ENCODE measurements at regions not wholly inside any gene's neighbourhood (a gene's known extent, or its start where the extent isn't known, plus 50 kb on each side); places are given as distances from the start of the nearest gene placed in this dataset.

- ATAC-seq, result no peak
- TF ChIP-seq BACH2 (CRISPR knock-in tag; IDR thresholded peaks at IDR 0.05; ENCODE audit: borderline replicate concordance), result no peak
- TF ChIP-seq ISL1 (CRISPR knock-in tag; IDR thresholded peaks at IDR 0.05), result no peak
- TF ChIP-seq ZNF70 (CRISPR knock-in tag; IDR thresholded peaks at IDR 0.05), result no peak
Observed at GRCh38 chr5:152641970-152642805, 237.1 kb upstream of the NMUR2 start.

GRCh38 chr5:152642880-152643279 lies 237.8 kb upstream of the NMUR2 start:
- no peak for ATAC-seq

GRCh38 chr5:152644029-152644728 lies 239.1 kb upstream of the NMUR2 start:
- no peak for ATAC-seq
- no peak for TF ChIP-seq ZFP30 (CRISPR knock-in tag; IDR thresholded peaks at IDR 0.05)
- TF ChIP-seq TCF4 (CRISPR knock-in tag; IDR thresholded peaks at IDR 0.05; ENCODE audit: borderline replicate concordance), result no peak
- no peak for TF ChIP-seq ZFP3 (CRISPR knock-in tag; IDR thresholded peaks at IDR 0.05)
- no peak for TF ChIP-seq ISL1 (CRISPR knock-in tag; IDR thresholded peaks at IDR 0.05)
- TF ChIP-seq, protein P1, sequence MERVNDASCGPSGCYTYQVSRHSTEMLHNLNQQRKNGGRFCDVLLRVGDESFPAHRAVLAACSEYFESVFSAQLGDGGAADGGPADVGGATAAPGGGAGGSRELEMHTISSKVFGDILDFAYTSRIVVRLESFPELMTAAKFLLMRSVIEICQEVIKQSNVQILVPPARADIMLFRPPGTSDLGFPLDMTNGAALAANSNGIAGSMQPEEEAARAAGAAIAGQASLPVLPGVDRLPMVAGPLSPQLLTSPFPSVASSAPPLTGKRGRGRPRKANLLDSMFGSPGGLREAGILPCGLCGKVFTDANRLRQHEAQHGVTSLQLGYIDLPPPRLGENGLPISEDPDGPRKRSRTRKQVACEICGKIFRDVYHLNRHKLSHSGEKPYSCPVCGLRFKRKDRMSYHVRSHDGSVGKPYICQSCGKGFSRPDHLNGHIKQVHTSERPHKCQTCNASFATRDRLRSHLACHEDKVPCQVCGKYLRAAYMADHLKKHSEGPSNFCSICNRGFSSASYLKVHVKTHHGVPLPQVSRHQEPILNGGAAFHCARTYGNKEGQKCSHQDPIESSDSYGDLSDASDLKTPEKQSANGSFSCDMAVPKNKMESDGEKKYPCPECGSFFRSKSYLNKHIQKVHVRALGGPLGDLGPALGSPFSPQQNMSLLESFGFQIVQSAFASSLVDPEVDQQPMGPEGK (CRISPR knock-in tag; IDR thresholded peaks at IDR 0.05; ENCODE audit: borderline replicate concordance), result no peak
- no peak for TF ChIP-seq ZC3H10 (CRISPR knock-in tag; IDR thresholded peaks at IDR 0.05)
- TF ChIP-seq GLIS3 (CRISPR knock-in tag; IDR thresholded peaks at IDR 0.05), result no peak
- no peak for TF ChIP-seq OSR1 (CRISPR knock-in tag; IDR thresholded peaks at IDR 0.05)
- no peak for TF ChIP-seq ZNF8 (CRISPR knock-in tag; IDR thresholded peaks at IDR 0.05)
- TF ChIP-seq ZNF565 (CRISPR knock-in tag; conservative IDR thresholded peaks at IDR 0.05; ENCODE audit: low read depth), result no peak
- no peak for TF ChIP-seq TOX (CRISPR knock-in tag; IDR thresholded peaks at IDR 0.05; ENCODE audit: borderline replicate concordance)
- no peak for TF ChIP-seq ESRRG (CRISPR knock-in tag; IDR thresholded peaks at IDR 0.05)
- TF ChIP-seq, protein P2, sequence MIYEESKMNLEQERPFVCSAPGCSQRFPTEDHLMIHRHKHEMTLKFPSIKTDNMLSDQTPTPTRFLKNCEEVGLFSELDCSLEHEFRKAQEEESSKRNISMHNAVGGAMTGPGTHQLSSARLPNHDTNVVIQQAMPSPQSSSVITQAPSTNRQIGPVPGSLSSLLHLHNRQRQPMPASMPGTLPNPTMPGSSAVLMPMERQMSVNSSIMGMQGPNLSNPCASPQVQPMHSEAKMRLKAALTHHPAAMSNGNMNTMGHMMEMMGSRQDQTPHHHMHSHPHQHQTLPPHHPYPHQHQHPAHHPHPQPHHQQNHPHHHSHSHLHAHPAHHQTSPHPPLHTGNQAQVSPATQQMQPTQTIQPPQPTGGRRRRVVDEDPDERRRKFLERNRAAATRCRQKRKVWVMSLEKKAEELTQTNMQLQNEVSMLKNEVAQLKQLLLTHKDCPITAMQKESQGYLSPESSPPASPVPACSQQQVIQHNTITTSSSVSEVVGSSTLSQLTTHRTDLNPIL (CRISPR knock-in tag; IDR thresholded peaks at IDR 0.05; ENCODE audit: low read depth), result no peak
- no peak for TF ChIP-seq PPARA (CRISPR knock-in tag; IDR thresholded peaks at IDR 0.05; ENCODE audit: borderline replicate concordance)
- TF ChIP-seq ARNTL (CRISPR knock-in tag; IDR thresholded peaks at IDR 0.05; ENCODE audit: borderline replicate concordance, low read depth), result no peak
- TF ChIP-seq, protein P3, sequence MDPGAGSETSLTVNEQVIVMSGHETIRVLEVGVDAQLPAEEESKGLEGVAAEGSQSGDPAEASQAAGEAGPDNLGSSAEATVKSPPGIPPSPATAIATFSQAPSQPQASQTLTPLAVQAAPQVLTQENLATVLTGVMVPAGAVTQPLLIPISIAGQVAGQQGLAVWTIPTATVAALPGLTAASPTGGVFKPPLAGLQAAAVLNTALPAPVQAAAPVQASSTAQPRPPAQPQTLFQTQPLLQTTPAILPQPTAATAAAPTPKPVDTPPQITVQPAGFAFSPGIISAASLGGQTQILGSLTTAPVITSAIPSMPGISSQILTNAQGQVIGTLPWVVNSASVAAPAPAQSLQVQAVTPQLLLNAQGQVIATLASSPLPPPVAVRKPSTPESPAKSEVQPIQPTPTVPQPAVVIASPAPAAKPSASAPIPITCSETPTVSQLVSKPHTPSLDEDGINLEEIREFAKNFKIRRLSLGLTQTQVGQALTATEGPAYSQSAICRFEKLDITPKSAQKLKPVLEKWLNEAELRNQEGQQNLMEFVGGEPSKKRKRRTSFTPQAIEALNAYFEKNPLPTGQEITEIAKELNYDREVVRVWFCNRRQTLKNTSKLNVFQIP (CRISPR knock-in tag; IDR thresholded peaks at IDR 0.05; ENCODE audit: borderline replicate concordance, low read depth), result no peak

More at GRCh38 chr5:152642880-152643279, 237.8 kb upstream of the NMUR2 start:
- TF ChIP-seq RARB (CRISPR knock-in tag; IDR thresholded peaks at IDR 0.05), result no peak
- no peak for TF ChIP-seq ZNF565 (CRISPR knock-in tag; conservative IDR thresholded peaks at IDR 0.05; ENCODE audit: low read depth)
- no peak for TF ChIP-seq SNAI2 (CRISPR knock-in tag; IDR thresholded peaks at IDR 0.05)

DNA sequence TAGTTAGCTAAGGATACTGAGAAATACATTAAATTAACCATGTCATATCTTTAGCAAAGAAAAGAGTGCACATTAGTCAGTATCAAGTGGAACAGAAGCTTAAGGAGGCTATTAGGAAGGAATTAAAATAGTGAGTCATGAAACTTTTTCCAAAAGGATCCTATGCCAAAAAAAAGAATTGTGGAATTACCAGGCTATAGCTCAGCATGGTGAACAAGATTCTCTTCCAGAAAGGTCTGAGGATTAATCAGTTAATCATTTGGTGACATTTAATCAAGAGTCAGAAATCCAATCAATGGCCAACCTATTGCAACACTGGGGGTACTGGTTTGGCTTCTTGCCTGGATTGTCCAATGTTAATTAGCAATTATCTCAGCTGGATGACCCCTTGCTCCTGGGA lies 244.5 kb upstream of the NMUR2 start:
- TF ChIP-seq ESRRG (CRISPR knock-in tag; IDR thresholded peaks at IDR 0.05) (no peak), ZNF70 (CRISPR knock-in tag; IDR thresholded peaks at IDR 0.05) (no peak), CSDC2 (CRISPR knock-in tag; IDR thresholded peaks at IDR 0.05) (no peak), GLIS3 (CRISPR knock-in tag; IDR thresholded peaks at IDR 0.05) (no peak), ZNF565 (CRISPR knock-in tag; conservative IDR thresholded peaks at IDR 0.05; ENCODE audit: low read depth) (no peak), CSRNP3 (CRISPR knock-in tag; IDR thresholded peaks at IDR 0.05) (no peak), SNAI2 (CRISPR knock-in tag; IDR thresholded peaks at IDR 0.05) (no peak), ISL1 (CRISPR knock-in tag; IDR thresholded peaks at IDR 0.05) (no peak)
- no peak for ATAC-seq
